GM12891 (cell line): ENCODE measurements at regions not wholly inside any gene's neighbourhood (a gene's known extent, or its start where the extent isn't known, plus 50 kb on each side); places are given as distances from the start of the nearest gene placed in this dataset.

Experiments
- POLR2A ChIP-seq: IDR thresholded peaks from 2 replicates; pipeline ENCODE4 v1.6.1; 2011; ENCODE audit warnings: low read depth, low read length, control low read depth
- POLR2AphosphoS5 ChIP-seq: IDR thresholded peaks from 2 replicates; pipeline ENCODE4 v1.6.1; 2011; ENCODE audit warnings: low read depth, low read length, control low read depth
- SPI1 ChIP-seq: IDR thresholded peaks from 2 replicates; pipeline ENCODE4 v1.6.1; 2011; ENCODE audit warnings: low read depth, low read length, control low read depth
- TAF1 ChIP-seq: IDR thresholded peaks from 2 replicates; pipeline ENCODE4 v1.6.1; 2011; ENCODE audit warnings: low read depth, low read length, control low read depth

- TF ChIP-seq SPI1 (no peak), POLR2A (no peak), POLR2AphosphoS5 (no peak), TAF1 (no peak)
Observed at GRCh38 chr10:121213437-121213836, 362.3 kb downstream of the WDR11 start.
